Neuronal stem cell (in vitro differentiated cells): ENCODE measurements at regions not wholly inside any gene's neighbourhood (a gene's known extent, or its start where the extent isn't known, plus 50 kb on each side); places are given as distances from the start of the nearest gene placed in this dataset.
A peak's percentile ranks its signal among the peaks of the same experiment; 100 is the strongest.

Experiments used
- DNase-seq: peaks from one replicate; pipeline ENCODE4 v3.0.0-alpha.2; 2013; ENCODE audit warnings: low spot score
- H2AFZ ChIP-seq: one replicate; pipeline ENCODE4 v1.6.1; 2013; ENCODE audit warnings: mild to moderate bottlenecking, low read length, inconsistent platforms
- H2AK5ac ChIP-seq: 2 replicates; pipeline ENCODE4 v1.6.1; 2013; ENCODE audit warnings: low read depth, mild to moderate bottlenecking, inconsistent platforms, low read length, moderate library complexity, mixed read lengths
- H2BK120ac ChIP-seq: 2 replicates; pipeline ENCODE4 v1.6.1; 2013; ENCODE audit warnings: low read depth, mild to moderate bottlenecking, inconsistent platforms, low read length, moderate library complexity, mixed read lengths
- H2BK12ac ChIP-seq: one replicate; pipeline ENCODE4 v1.6.1; 2013; ENCODE audit warnings: low read length, inconsistent platforms
- H2BK15ac ChIP-seq: 2 replicates; pipeline ENCODE4 v1.6.1; 2013; ENCODE audit warnings: mild to moderate bottlenecking, low read length, inconsistent platforms, mixed read lengths
- H2BK5ac ChIP-seq: one replicate; pipeline ENCODE4 v1.6.1; 2013; ENCODE audit warnings: inconsistent platforms, mild to moderate bottlenecking, low read length, moderate library complexity
- H3K14ac ChIP-seq: one replicate; pipeline ENCODE4 v1.6.1; 2013; ENCODE audit warnings: low read length, inconsistent platforms
- H3K18ac ChIP-seq: 2 replicates; pipeline ENCODE4 v1.6.1; 2013; ENCODE audit warnings: low read length, inconsistent platforms
- H3K23ac ChIP-seq: 2 replicates; pipeline ENCODE4 v1.6.1; 2013; ENCODE audit warnings: low read depth, mild to moderate bottlenecking, mixed read lengths, low read length, inconsistent platforms; ENCODE audit not compliant: poor library complexity
- H3K27ac ChIP-seq: replicated peaks from 3 replicates; pipeline ENCODE4 v1.5.1; 2013; ENCODE audit warnings: low read length, inconsistent platforms
- H3K27me3 ChIP-seq, 3 experiments: 2 replicates each; pipeline ENCODE4 v1.6.1; 2013; ENCODE audit warnings: low read length in 3 of 3, mild to moderate bottlenecking in 2 of 3, inconsistent platforms in 1 of 3, low read depth in 1 of 3, mixed read lengths in 1 of 3, moderate library complexity in 1 of 3; ENCODE audit not compliant: control insufficient read depth in 3 of 3, insufficient read depth in 3 of 3
- H3K36me3 ChIP-seq, 2 donors: replicated peaks in 1 of 2; 2 replicates each; pipeline ENCODE4 v1.6.1; 2013; ENCODE audit warnings: low read length in 2 of 2; ENCODE audit not compliant: control insufficient read depth in 2 of 2, insufficient read depth in 2 of 2
- H3K4ac ChIP-seq: 2 replicates; pipeline ENCODE4 v1.6.1; 2013; ENCODE audit warnings: inconsistent platforms, mild to moderate bottlenecking, low read length, moderate library complexity
- H3K4me1 ChIP-seq, 2 donors: 1 replicate in 1 of 2; 2 replicates in 1 of 2; pipeline ENCODE4 v1.6.1; 2013; ENCODE audit warnings: low read length in 2 of 2, low read depth in 1 of 2; ENCODE audit not compliant: control insufficient read depth in 2 of 2, insufficient read depth in 1 of 2
- H3K4me2 ChIP-seq: one replicate; pipeline ENCODE4 v1.6.1; 2013; ENCODE audit warnings: mild to moderate bottlenecking, low read length, inconsistent platforms; ENCODE audit not compliant: insufficient read depth, poor library complexity, severe bottlenecking
- H3K4me3 ChIP-seq, 2 donors: 2 replicates each; pipeline ENCODE4 v1.5.1; 2013; ENCODE audit warnings: low read length in 2 of 2, mild to moderate bottlenecking in 2 of 2, inconsistent platforms in 1 of 2, moderate library complexity in 1 of 2
- H3K79me1 ChIP-seq: one replicate; pipeline ENCODE4 v1.6.1; 2013; ENCODE audit warnings: low read depth, mild to moderate bottlenecking, inconsistent platforms, low read length, moderate library complexity
- H3K9ac ChIP-seq: one replicate; pipeline ENCODE4 v1.6.1; 2013; ENCODE audit warnings: mild to moderate bottlenecking, low read depth, low read length, inconsistent platforms; ENCODE audit not compliant: poor library complexity
- H3K9me3 ChIP-seq, 2 donors: replicated peaks in 1 of 2; 2 replicates each; pipeline versions ENCODE3 to v1.6.1; 2013; ENCODE audit warnings: low read length in 2 of 2, mild to moderate bottlenecking in 2 of 2, inconsistent platforms in 1 of 2, low read depth in 1 of 2, mixed read lengths in 1 of 2, moderate library complexity in 1 of 2; ENCODE audit not compliant: control insufficient read depth in 2 of 2, insufficient read depth in 1 of 2
- H4K8ac ChIP-seq: one replicate; pipeline ENCODE4 v1.6.1; 2013; ENCODE audit warnings: low read depth, mild to moderate bottlenecking, inconsistent platforms, low read length, moderate library complexity
- H4K91ac ChIP-seq: one replicate; pipeline ENCODE4 v1.6.1; 2013; ENCODE audit warnings: low read length, low read depth, mild to moderate bottlenecking, inconsistent platforms; ENCODE audit not compliant: poor library complexity
- WGBS, 2 donors: extraction: QIAGEN DNeasy Blood & Tissue Kit; methylation state at CpG; one replicate each; pipeline ENCODE4 v1.1.7; 2013; ENCODE audit warnings: missing lambda C conversion rate in 2 of 2, mixed read lengths in 1 of 2; ENCODE audit not compliant: insufficient read length in 2 of 2, insufficient replicate concordance in 1 of 2; ENCODE audit errors: extremely low coverage in 2 of 2; 5-methylcytosine and 5-hydroxymethylcytosine counted together

GRCh38 chr4:126710935-126711334 lies 921.8 kb upstream of the INTU start:
- H3K27me3 ChIP-seq = no peaks in the 10 kb centered on the region
- no peak overlapping the region for H3K4ac ChIP-seq
- no peak overlapping the region for H2BK15ac ChIP-seq
- H3K4me3 ChIP-seq = no peak overlapping the region
- no peaks in the 10 kb centered on the region for H3K4me1 ChIP-seq
- H3K23ac ChIP-seq = no peak overlapping the region
- H3K14ac ChIP-seq = no peak overlapping the region
- no peak overlapping the region for H3K9ac ChIP-seq
- no peak overlapping the region for H2BK5ac ChIP-seq
- H3K36me3 ChIP-seq = no peaks in the 10 kb centered on the region
- no peak overlapping the region for H3K27ac ChIP-seq
- H4K91ac ChIP-seq = no peak overlapping the region
- H2BK120ac ChIP-seq = no peak overlapping the region
- H3K18ac ChIP-seq = no peak overlapping the region
- DNase-seq = no peak
- no peak overlapping the region for H3K4me2 ChIP-seq
- no peak overlapping the region for H2BK12ac ChIP-seq
- no peak overlapping the region for H2AFZ ChIP-seq
- no peak overlapping the region for H2AK5ac ChIP-seq
- no peaks in the 10 kb centered on the region for H3K79me1 ChIP-seq
- no peak overlapping the region for H4K8ac ChIP-seq
- H3K9me3 ChIP-seq = peaks cover 0 to 2% of the 10 kb centered on the region in 2 donors

DNA sequence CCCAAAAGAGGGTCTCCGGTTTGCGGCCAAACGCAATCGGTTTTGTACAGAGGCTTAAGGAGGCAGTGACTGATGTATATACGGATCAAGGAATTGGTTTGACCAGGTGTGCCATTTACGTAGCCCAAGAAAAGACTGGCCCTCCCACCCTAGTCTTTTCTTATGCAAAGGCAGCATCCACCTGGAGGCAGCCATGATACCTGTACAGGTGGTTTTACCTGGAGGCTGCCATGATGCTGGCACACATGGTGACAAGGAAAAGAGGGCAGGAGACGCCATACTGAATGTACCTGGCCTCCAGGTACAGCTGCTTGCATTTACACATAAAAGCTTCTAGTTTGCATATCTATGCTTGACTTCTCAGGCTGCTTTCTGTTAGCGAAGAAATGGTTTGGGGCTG lies 917.7 kb upstream of the INTU start:
- Histone ChIP-seq H3K79me1 (no peaks in the 10 kb centered on the region), H3K18ac (no peak overlapping the region), H3K23ac (no peak overlapping the region), H4K91ac (no peak overlapping the region), H3K36me3 (no peaks in the 10 kb centered on the region), H3K9ac (peak overlapping the region; percentile 50), H2AK5ac (no peak overlapping the region), H3K14ac (no peak overlapping the region), H2AFZ (no peak overlapping the region), H2BK5ac (no peak overlapping the region), H3K4me3 (no peak overlapping the region), H2BK15ac (no peak overlapping the region), H2BK12ac (no peak overlapping the region), H3K27ac (no peak overlapping the region), H3K4me2 (no peak overlapping the region), H3K9me3 (peaks cover 0 to 2% of the 10 kb centered on the region in 2 donors), H2BK120ac (no peak overlapping the region), H3K4ac (no peak overlapping the region), H3K27me3 (no peaks in the 10 kb centered on the region), H4K8ac (no peak overlapping the region), H3K4me1 (no peaks in the 10 kb centered on the region)
- no CpG with 5 or more reads among the region's 8 CpGs for WGBS, 2 donors
- DNase-seq = no peak

DNA sequence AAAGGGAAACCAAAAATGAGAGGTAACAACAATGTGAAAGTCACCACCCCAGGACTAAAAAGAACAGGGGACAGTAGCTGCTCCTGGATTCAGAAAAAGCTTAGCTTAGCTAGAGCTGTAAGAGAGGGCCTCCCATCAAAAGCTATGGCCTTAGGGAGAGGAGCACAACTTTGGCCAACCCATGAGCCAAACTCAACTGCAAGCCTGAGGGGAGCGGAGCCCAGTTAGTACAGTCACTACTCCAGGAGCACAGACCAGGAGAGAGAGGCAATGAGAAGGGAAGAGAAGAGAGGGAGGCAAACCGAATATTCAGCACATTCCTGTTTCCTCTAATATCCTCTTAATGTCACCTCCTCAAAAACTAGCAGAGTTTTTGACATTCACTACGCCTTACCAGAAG lies 917.1 kb upstream of the INTU start:
- no peak for DNase-seq
- Histone ChIP-seq H2BK5ac (no peak overlapping the region), H3K23ac (no peak overlapping the region), H2AK5ac (no peak overlapping the region), H3K14ac (no peak overlapping the region), H3K4me2 (no peak overlapping the region), H4K8ac (peak overlapping the region; percentile 43), H3K9ac (no peak overlapping the region), H3K36me3 (no peaks in the 10 kb centered on the region), H3K18ac (peak overlapping the region; percentile 17), H3K27ac (no peak overlapping the region), H3K9me3 (peaks cover 0 to 2% of the 10 kb centered on the region in 2 donors), H2BK12ac (no peak overlapping the region), H4K91ac (no peak overlapping the region), H3K4ac (no peak overlapping the region), H3K4me3 (no peak overlapping the region), H2BK15ac (no peak overlapping the region), H3K79me1 (no peaks in the 10 kb centered on the region), H2BK120ac (no peak overlapping the region), H2AFZ (peak overlapping the region; percentile 0), H3K4me1 (no peaks in the 10 kb centered on the region), H3K27me3 (no peaks in the 10 kb centered on the region)
- no CpG with 5 or more reads among the region's 3 CpGs for WGBS, 2 donors

DNA sequence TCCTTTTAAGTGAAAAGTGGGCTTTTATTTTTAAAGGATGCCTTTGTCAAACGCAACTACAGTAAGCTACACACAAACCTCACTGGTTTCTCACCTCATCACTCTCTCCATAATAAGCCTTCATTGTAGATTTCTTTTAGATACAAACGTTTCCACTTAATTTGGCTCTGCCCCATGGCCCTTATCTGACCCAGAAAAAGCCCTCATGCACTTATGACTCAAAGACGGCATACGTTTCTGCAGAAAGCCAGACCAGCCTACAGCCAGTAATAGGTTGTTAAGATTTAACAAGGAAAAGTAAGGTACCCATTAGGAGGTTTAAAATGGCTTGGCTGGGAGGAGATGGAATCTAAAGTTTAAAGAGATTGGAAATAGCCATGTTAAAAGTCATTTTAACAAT lies 914.6 kb upstream of the INTU start:
- Histone ChIP-seq H2AFZ (no peak overlapping the region), H3K9ac (no peak overlapping the region), H4K8ac (no peak overlapping the region), H3K9me3 (peaks cover 0 to 2% of the 10 kb centered on the region in 2 donors), H3K27me3 (no peaks in the 10 kb centered on the region), H3K23ac (no peak overlapping the region), H3K79me1 (no peaks in the 10 kb centered on the region), H2AK5ac (no peak overlapping the region), H3K4me2 (no peak overlapping the region), H2BK12ac (no peak overlapping the region), H2BK120ac (no peak overlapping the region), H2BK15ac (no peak overlapping the region), H3K4me3 (no peak overlapping the region), H3K14ac (no peak overlapping the region), H3K4me1 (no peaks in the 10 kb centered on the region), H3K4ac (no peak overlapping the region), H4K91ac (no peak overlapping the region), H2BK5ac (no peak overlapping the region), H3K18ac (no peak overlapping the region), H3K27ac (no peak overlapping the region), H3K36me3 (no peaks in the 10 kb centered on the region)
- no CpG with 5 or more reads among the region's 4 CpGs for WGBS, 2 donors
- DNase-seq = no peak
